ENCODE measurements at regions not wholly inside any gene's neighbourhood (a gene's known extent, or its start where the extent isn't known, plus 50 kb on each side); places are given as distances from the start of the nearest gene placed in this dataset.
"Not testable (repeated sequence)": the region's sequence is repeated elsewhere in the genome, so short reads cannot be mapped to it uniquely, and the experiment has no call there.

- ATAC-seq (no peak), DNase-seq (no peak)
- intact Hi-C loops (cut with DNase I): no loop called here
- Histone ChIP-seq H3K27ac (no peak overlapping the region), H3K9me3 (peaks cover 0 to 5% of the 10 kb centered on the region in 2 donors), H3K4me3 (no peak overlapping the region), H3K4me1 (no peaks in the 10 kb centered on the region), H3K36me3 (no peaks in the 10 kb centered on the region), H3K27me3 (no peaks in the 10 kb centered on the region)
- no peak for TF ChIP-seq CTCF (IDR thresholded peaks at IDR 0.05)
These were observed 426.7 kb downstream of the LIG4 start for GRCh38 chr13:107788464-107789165.

- ATAC-seq; H3K4me1 ChIP-seq; H3K4me3 ChIP-seq; H3K9me3 ChIP-seq; H3K36me3 ChIP-seq; intact Hi-C loops (cut with DNase I); H3K27ac ChIP-seq; H3K27me3 ChIP-seq: not testable (repeated sequence)
- peak in 1 of 4 donors; percentile 40 for DNase-seq
These were observed 432.7 kb downstream of the LIG4 start for GRCh38 chr13:107782646-107783045.

GRCh38 chr13:107778094-107778493 lies 437.2 kb downstream of the LIG4 start:
- no peaks in the 10 kb centered on the region for H3K4me1 ChIP-seq
- H3K4me3 ChIP-seq: no peak overlapping the region
- ATAC-seq (no peak), DNase-seq (no peak)
- H3K9me3 ChIP-seq: no peaks in the 10 kb centered on the region
- no peaks in the 10 kb centered on the region for H3K36me3 ChIP-seq
- H3K27me3 ChIP-seq: no peaks in the 10 kb centered on the region
- no peak for TF ChIP-seq CTCF (IDR thresholded peaks at IDR 0.05)
- H3K27ac ChIP-seq: no peak overlapping the region
- intact Hi-C loops (cut with DNase I): no loop called here

GRCh38 chr13:107770541-107770940 lies 444.8 kb downstream of the LIG4 start:
- Histone ChIP-seq H3K36me3 (no peaks in the 10 kb centered on the region), H3K9me3 (no peaks in the 10 kb centered on the region), H3K27me3 (no peaks in the 10 kb centered on the region), H3K4me1 (no peaks in the 10 kb centered on the region), H3K4me3 (no peak overlapping the region), H3K27ac (no peak overlapping the region)
- TF ChIP-seq CTCF (IDR thresholded peaks at IDR 0.05): no peak
- ATAC-seq (no peak), DNase-seq (no peak)
- intact Hi-C loops (cut with DNase I): no loop called here

- Histone ChIP-seq H3K4me1 (no peaks in the 10 kb centered on the region), H3K27ac (no peak overlapping the region), H3K27me3 (no peaks in the 10 kb centered on the region), H3K9me3 (no peaks in the 10 kb centered on the region), H3K36me3 (no peaks in the 10 kb centered on the region), H3K4me3 (no peak overlapping the region)
- intact Hi-C loops (cut with DNase I): no loop called here
- DNase-seq (no peak), ATAC-seq (no peak)
- no peak for TF ChIP-seq CTCF (IDR thresholded peaks at IDR 0.05)
These were observed 448.2 kb downstream of the LIG4 start for GRCh38 chr13:107767119-107767518.

All from left lung (tissue), 4 donors.